ENCODE measurements at regions not wholly inside any gene's neighbourhood (a gene's known extent, or its start where the extent isn't known, plus 50 kb on each side); places are given as distances from the start of the nearest gene placed in this dataset.

DNA sequence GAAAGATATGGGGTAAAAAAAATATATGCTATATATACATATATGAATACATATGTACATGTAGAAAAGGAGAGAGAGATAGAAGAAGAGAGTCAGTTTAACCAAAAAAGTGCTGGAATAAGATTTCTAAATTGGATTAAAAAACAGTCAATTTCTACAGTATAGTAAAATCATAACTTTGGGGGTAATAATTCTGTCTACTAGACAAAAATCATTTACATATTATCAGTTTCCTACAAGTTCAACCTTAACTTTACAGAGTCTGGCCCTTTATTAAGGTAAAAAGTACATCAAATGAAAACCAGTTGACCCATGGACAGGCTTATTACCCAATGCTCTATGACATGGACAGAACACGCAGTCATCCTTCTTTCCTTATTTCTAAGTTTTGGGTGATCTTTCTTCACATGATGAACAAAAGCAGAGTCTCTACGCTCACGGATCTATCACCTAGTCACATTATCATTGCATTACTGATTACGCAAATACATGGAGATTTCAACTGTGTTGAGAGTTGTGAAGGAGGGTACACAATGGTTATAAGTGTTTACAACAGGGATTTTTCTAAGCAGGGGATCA, 63.9 kb upstream of the SMIM36 start:
- no peak overlapping the region for H3K27ac ChIP-seq (ENCODE audit: low read depth in 1 of 2, low read length in 1 of 2)
- DNase-seq (no peak), ATAC-seq (ENCODE audit: insufficient read depth, low FRiP score) (no peak)
- WGBS, 2 donors: 91 to 93% methylated on average over 4 of the region's 4 CpGs
- no peak for TF ChIP-seq CTCF (IDR thresholded peaks at IDR 0.05; ENCODE audit: control extremely low read depth, extremely low read depth)
- no peaks in the 10 kb centered on the region for H3K9me3 ChIP-seq (ENCODE audit: control insufficient read depth in 4 of 4, insufficient read depth in 3 of 4, low read length in 3 of 4)
- no peak overlapping the region for H3K4me3 ChIP-seq
- no peaks in the 10 kb centered on the region for H3K36me3 ChIP-seq (ENCODE audit: control insufficient read depth in 4 of 4, insufficient read depth in 4 of 4, low read length in 4 of 4)
- peaks cover 0 to 7% (median 0%) of the 10 kb centered on the region in 5 donors for H3K4me1 ChIP-seq (ENCODE audit: control insufficient read depth in 5 of 5, insufficient read depth in 5 of 5, low read length in 5 of 5)
- H3K27me3 ChIP-seq (ENCODE audit: control insufficient read depth in 3 of 3, insufficient read depth in 3 of 3, low read length in 2 of 3): no peaks in the 10 kb centered on the region
- H3K9ac ChIP-seq (ENCODE audit: insufficient read depth in 1 of 2, low read length in 2 of 2): no peak overlapping the region

DNA sequence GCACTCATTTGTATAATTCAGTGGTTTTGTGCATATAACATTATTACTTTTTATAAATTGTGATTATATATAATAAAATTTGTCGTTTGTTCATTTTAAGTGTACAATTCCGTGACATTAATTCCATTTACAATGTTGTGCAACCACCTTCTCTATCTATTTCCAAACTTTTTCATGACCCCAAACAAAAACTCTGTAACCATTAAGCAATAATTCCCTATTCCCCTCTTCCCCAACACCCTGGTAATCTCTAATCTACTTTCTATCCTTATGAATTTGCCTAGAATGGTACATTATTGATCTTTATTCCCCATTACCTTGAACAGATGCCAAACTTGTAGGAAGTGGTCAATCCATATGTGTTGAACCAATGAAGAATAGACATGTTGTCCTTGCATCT, 61.3 kb upstream of the SMIM36 start:
- DNase-seq (no peak), ATAC-seq (ENCODE audit: insufficient read depth, low FRiP score) (no peak)
- Histone ChIP-seq H3K27ac (ENCODE audit: low read depth in 1 of 2, low read length in 1 of 2) (no peak overlapping the region), H3K4me1 (ENCODE audit: control insufficient read depth in 5 of 5, insufficient read depth in 5 of 5, low read length in 5 of 5) (peaks cover 0 to 5% (median 4%) of the 10 kb centered on the region in 5 donors), H3K4me3 (no peak overlapping the region), H3K9ac (ENCODE audit: insufficient read depth in 1 of 2, low read length in 2 of 2) (no peak overlapping the region), H3K36me3 (ENCODE audit: control insufficient read depth in 4 of 4, insufficient read depth in 4 of 4, low read length in 4 of 4) (no peaks in the 10 kb centered on the region), H3K9me3 (ENCODE audit: control insufficient read depth in 4 of 4, insufficient read depth in 3 of 4, low read length in 3 of 4) (no peaks in the 10 kb centered on the region), H3K27me3 (ENCODE audit: control insufficient read depth in 3 of 3, insufficient read depth in 3 of 3, low read length in 2 of 3) (no peaks in the 10 kb centered on the region)
- no peak for TF ChIP-seq CTCF (IDR thresholded peaks at IDR 0.05; ENCODE audit: control extremely low read depth, extremely low read depth)
- WGBS, 2 donors: 90 to 93% methylated on average over 2 of the region's 2 CpGs

GRCh38 chr17:55572139-55572538, 60.9 kb upstream of the SMIM36 start:
- Histone ChIP-seq H3K27me3 (ENCODE audit: control insufficient read depth in 3 of 3, insufficient read depth in 3 of 3, low read length in 2 of 3) (no peaks in the 10 kb centered on the region), H3K4me1 (ENCODE audit: control insufficient read depth in 5 of 5, insufficient read depth in 5 of 5, low read length in 5 of 5) (peaks cover 0 to 10% (median 5%) of the 10 kb centered on the region in 5 donors), H3K4me3 (no peak overlapping the region), H3K9me3 (ENCODE audit: control insufficient read depth in 4 of 4, insufficient read depth in 3 of 4, low read length in 3 of 4) (no peaks in the 10 kb centered on the region), H3K27ac (ENCODE audit: low read depth in 1 of 2, low read length in 1 of 2) (no peak overlapping the region), H3K9ac (ENCODE audit: insufficient read depth in 1 of 2, low read length in 2 of 2) (no peak overlapping the region), H3K36me3 (ENCODE audit: control insufficient read depth in 4 of 4, insufficient read depth in 4 of 4, low read length in 4 of 4) (no peaks in the 10 kb centered on the region)
- ATAC-seq (ENCODE audit: insufficient read depth, low FRiP score): no peak
- no peak for TF ChIP-seq CTCF (IDR thresholded peaks at IDR 0.05; ENCODE audit: control extremely low read depth, extremely low read depth)
- WGBS, 2 donors: 73 to 98% methylated on average over 4 of the region's 4 CpGs
- DNase-seq: no peak

GRCh38 chr17:55571095-55571494, 59.8 kb upstream of the SMIM36 start:
- no peak overlapping the region for H3K9ac ChIP-seq (ENCODE audit: insufficient read depth in 1 of 2, low read length in 2 of 2)
- TF ChIP-seq CTCF (IDR thresholded peaks at IDR 0.05; ENCODE audit: control extremely low read depth, extremely low read depth): no peak
- H3K36me3 ChIP-seq (ENCODE audit: control insufficient read depth in 4 of 4, insufficient read depth in 4 of 4, low read length in 4 of 4): no peaks in the 10 kb centered on the region
- 94 to 96% methylated on average over 2 of the region's 2 CpGs for WGBS, 2 donors
- no peak for ATAC-seq (ENCODE audit: insufficient read depth, low FRiP score)
- H3K4me1 ChIP-seq (ENCODE audit: control insufficient read depth in 5 of 5, insufficient read depth in 5 of 5, low read length in 5 of 5): peaks cover 0 to 11% (median 5%) of the 10 kb centered on the region in 5 donors
- no peak overlapping the region for H3K4me3 ChIP-seq
- H3K27ac ChIP-seq (ENCODE audit: low read depth in 1 of 2, low read length in 1 of 2): no peak overlapping the region
- no peaks in the 10 kb centered on the region for H3K9me3 ChIP-seq (ENCODE audit: control insufficient read depth in 4 of 4, insufficient read depth in 3 of 4, low read length in 3 of 4)
- no peaks in the 10 kb centered on the region for H3K27me3 ChIP-seq (ENCODE audit: control insufficient read depth in 3 of 3, insufficient read depth in 3 of 3, low read length in 2 of 3)
- no peak for DNase-seq
